ENCODE measurements at regions not wholly inside any gene's neighbourhood (a gene's known extent, or its start where the extent isn't known, plus 50 kb on each side); places are given as distances from the start of the nearest gene placed in this dataset.

GRCh38 chr6:141048451-141048850 lies 1084.3 kb upstream of the GJE1 start:
- TF ChIP-seq CTCF (IDR thresholded peaks at IDR 0.05; ENCODE audit: low read length) (no peak), EZH2 (optimal IDR thresholded peaks at IDR 0.05; ENCODE audit: low read depth, low read length) (no peak), EZH2phosphoT487 (IDR thresholded peaks at IDR 0.05; ENCODE audit: low read length) (no peak)
